SH-SY5Y (cell line): ENCODE measurements at regions not wholly inside any gene's neighbourhood (a gene's known extent, or its start where the extent isn't known, plus 50 kb on each side); places are given as distances from the start of the nearest gene placed in this dataset.

ENCODE experiments used
- GATA2 ChIP-seq: IDR thresholded peaks from 2 replicates; pipeline ENCODE4 v1.6.1; 2011; ENCODE audit warnings: mild to moderate bottlenecking, low read depth, low read length
- GATA3 ChIP-seq: IDR thresholded peaks from 2 replicates; pipeline ENCODE4 v1.6.1; 2011; ENCODE audit warnings: low read depth, mild to moderate bottlenecking, low read length, moderate library complexity

- TF ChIP-seq GATA3: no peak
- TF ChIP-seq GATA2: no peak
These were observed 645.1 kb downstream of the CDH18 start for GRCh38 chr5:19342942-19343341.
